ENCODE measurements at regions not wholly inside any gene's neighbourhood (a gene's known extent, or its start where the extent isn't known, plus 50 kb on each side); places are given as distances from the start of the nearest gene placed in this dataset.

- no peak for TF ChIP-seq EP300 (IDR thresholded peaks at IDR 0.05)
- TF ChIP-seq, protein P1, sequence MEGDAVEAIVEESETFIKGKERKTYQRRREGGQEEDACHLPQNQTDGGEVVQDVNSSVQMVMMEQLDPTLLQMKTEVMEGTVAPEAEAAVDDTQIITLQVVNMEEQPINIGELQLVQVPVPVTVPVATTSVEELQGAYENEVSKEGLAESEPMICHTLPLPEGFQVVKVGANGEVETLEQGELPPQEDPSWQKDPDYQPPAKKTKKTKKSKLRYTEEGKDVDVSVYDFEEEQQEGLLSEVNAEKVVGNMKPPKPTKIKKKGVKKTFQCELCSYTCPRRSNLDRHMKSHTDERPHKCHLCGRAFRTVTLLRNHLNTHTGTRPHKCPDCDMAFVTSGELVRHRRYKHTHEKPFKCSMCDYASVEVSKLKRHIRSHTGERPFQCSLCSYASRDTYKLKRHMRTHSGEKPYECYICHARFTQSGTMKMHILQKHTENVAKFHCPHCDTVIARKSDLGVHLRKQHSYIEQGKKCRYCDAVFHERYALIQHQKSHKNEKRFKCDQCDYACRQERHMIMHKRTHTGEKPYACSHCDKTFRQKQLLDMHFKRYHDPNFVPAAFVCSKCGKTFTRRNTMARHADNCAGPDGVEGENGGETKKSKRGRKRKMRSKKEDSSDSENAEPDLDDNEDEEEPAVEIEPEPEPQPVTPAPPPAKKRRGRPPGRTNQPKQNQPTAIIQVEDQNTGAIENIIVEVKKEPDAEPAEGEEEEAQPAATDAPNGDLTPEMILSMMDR (IDR thresholded peaks at IDR 0.05), result no peak
Observed at GRCh38 chr11:80973786-80974185, 1533.0 kb upstream of the TENM4 start.
